GM10266 (cell line): ENCODE measurements at regions not wholly inside any gene's neighbourhood (a gene's known extent, or its start where the extent isn't known, plus 50 kb on each side); places are given as distances from the start of the nearest gene placed in this dataset.

Experiments used
- DNase-seq: peaks from one replicate; pipeline ENCODE4 v3.0.0; 2012; ENCODE audit errors: extremely low spot score
- TF ChIP-seq, protein P1 (sequence below): IDR thresholded peaks from 2 replicates; pipeline ENCODE4 v1.5.1; 2012; ENCODE audit warnings: mild to moderate bottlenecking, low read depth; ENCODE audit not compliant: control insufficient read depth, insufficient read depth; ENCODE audit errors: missing control alignments

GRCh38 chr16:80454802-80455201 lies 86.0 kb upstream of the DYNLRB2 start:
- TF ChIP-seq, protein P1, sequence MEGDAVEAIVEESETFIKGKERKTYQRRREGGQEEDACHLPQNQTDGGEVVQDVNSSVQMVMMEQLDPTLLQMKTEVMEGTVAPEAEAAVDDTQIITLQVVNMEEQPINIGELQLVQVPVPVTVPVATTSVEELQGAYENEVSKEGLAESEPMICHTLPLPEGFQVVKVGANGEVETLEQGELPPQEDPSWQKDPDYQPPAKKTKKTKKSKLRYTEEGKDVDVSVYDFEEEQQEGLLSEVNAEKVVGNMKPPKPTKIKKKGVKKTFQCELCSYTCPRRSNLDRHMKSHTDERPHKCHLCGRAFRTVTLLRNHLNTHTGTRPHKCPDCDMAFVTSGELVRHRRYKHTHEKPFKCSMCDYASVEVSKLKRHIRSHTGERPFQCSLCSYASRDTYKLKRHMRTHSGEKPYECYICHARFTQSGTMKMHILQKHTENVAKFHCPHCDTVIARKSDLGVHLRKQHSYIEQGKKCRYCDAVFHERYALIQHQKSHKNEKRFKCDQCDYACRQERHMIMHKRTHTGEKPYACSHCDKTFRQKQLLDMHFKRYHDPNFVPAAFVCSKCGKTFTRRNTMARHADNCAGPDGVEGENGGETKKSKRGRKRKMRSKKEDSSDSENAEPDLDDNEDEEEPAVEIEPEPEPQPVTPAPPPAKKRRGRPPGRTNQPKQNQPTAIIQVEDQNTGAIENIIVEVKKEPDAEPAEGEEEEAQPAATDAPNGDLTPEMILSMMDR, result no peak
- DNase-seq, result no peak

DNA sequence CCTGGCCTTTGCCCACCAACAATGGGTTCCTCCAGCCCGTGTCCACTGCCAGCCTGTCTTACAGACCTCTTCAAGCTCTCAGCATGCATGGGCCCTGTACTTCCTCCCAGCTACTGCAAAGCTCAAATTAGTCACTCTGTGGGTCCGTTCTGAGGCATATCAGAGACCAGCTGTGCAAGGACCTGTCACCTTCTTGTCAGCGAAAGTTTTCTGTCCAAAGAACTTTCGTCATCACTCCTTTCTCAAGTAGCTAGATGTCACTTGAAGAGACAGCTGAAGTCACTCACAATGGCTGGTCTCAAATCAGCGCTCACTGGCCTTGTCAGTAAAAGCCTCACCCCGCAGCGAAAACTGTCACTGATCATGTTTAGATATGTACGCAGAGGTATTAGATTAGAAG lies 91.4 kb upstream of the DYNLRB2 start:
- no peak for DNase-seq
- TF ChIP-seq, protein P1, result no peak

GRCh38 chr16:80447241-80447640 lies 93.6 kb upstream of the DYNLRB2 start:
- no peak for DNase-seq
- TF ChIP-seq, protein P1, result no peak

- TF ChIP-seq, protein P1, result no peak
- no peak for DNase-seq
These were observed 98.0 kb upstream of the DYNLRB2 start for GRCh38 chr16:80442779-80443178.

- TF ChIP-seq, protein P1, result no peak
- DNase-seq, result no peak
These were observed 98.9 kb upstream of the DYNLRB2 start for GRCh38 chr16:80441935-80442334.

GRCh38 chr16:80440667-80441066 lies 100.1 kb upstream of the DYNLRB2 start:
- TF ChIP-seq, protein P1, result no peak
- DNase-seq, result no peak

DNA sequence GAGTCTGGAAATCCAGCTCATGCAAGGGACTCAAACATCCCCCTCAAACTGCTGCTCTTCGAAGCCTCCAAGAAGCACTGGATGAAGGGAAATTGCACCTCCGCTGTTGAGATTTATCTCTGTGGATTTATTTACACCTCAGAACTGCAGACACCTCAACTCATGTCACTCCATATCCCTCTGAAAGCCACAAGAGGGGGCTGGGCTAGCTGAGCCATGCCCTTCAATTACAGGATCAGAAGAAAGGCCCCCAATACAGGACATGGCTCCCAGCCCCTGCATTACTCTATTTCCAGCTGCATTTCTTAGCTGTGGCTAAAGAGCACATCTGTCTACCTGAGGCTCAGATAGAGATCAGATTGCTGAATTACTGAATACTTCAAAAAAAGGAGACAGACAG lies 103.1 kb upstream of the DYNLRB2 start:
- TF ChIP-seq, protein P1, result no peak
- no peak for DNase-seq
